ENCODE measurements at regions not wholly inside any gene's neighbourhood (a gene's known extent, or its start where the extent isn't known, plus 50 kb on each side); places are given as distances from the start of the nearest gene placed in this dataset.

DNA sequence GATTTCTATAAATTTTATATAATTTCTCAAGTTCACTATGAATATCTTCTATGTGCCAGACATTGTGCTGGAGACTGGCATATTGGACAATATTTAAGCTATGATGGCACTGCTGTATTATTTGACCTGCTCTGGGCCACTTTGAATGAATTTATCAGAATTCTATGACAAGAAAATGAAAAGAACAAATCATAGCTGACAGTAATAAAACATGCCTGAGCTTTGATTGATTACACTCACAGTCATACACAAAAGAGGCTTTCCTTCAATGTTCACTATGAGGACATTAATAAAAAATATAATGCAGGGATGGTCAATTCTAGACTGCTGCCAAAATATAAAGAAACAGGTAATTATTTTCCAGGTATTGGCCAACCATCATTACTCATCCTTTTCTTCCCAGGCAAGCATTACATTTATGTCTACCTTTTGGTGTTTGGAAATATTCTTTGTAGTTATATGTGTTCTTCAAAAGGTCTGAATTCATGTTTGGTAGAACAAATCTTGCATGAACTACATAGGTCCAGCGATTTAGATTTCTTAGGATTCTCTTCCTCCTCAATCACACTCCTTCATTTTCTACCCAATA, 81.0 kb upstream of the ALCAM start:
- no peak overlapping the region for H2BK120ac ChIP-seq (replicated peaks; ENCODE audit: low read depth, low read length)
- CTCF ChIA-PET (ENCODE audit: partially characterized antibody), result interaction anchor here (1.2 kb wide), 1 partner anchor 63 kb away, joined by 3 read pairs; no protein-coding TSS in a partner anchor
- no peak overlapping the region for H4K91ac ChIP-seq (replicated peaks; ENCODE audit: insufficient read length, low read length)
- H2AFZ ChIP-seq (ENCODE audit: low read length), result no peak overlapping the region
- no peak overlapping the region for H3K4me3 ChIP-seq (ENCODE audit: extremely low read depth in 1 of 4, insufficient read depth in 2 of 4, low read depth in 3 of 4, low read length in 4 of 4)
- no peak overlapping the region for H4K5ac ChIP-seq (ENCODE audit: insufficient read length, low read depth, low read length)
- H3K4me2 ChIP-seq (ENCODE audit: insufficient read depth in 1 of 2, low read depth in 2 of 2, low read length in 2 of 2), result no peak overlapping the region
- WGBS, 2 experiments (ENCODE audit: extremely low coverage in 1 of 2, insufficient coverage in 1 of 2, insufficient read length in 1 of 2, insufficient replicate concordance in 2 of 2, low coverage in 1 of 2, low lambda C conversion rate in 2 of 2, missing lambda C conversion rate in 1 of 2), result 94% methylated on average over 1 of the region's 1 CpG; no CpG with 5 or more reads in 1 of the 2 experiments
- H3K36me3 ChIP-seq (ENCODE audit: control insufficient read depth in 2 of 4, insufficient read depth in 4 of 4, low read length in 3 of 4), result no peaks in the 10 kb centered on the region
- no peaks in the 10 kb centered on the region for H3K79me1 ChIP-seq (ENCODE audit: low read depth, low read length)
- no peak overlapping the region for H3K4ac ChIP-seq (replicated peaks; ENCODE audit: insufficient read length, low read depth, low read length)
- H2BK12ac ChIP-seq (ENCODE audit: low read depth, low read length), result no peak overlapping the region
- no peaks in the 10 kb centered on the region for H3K4me1 ChIP-seq (replicated peaks in 1 of 4; ENCODE audit: control insufficient read depth in 3 of 4, insufficient read depth in 4 of 4, low read length in 3 of 4)
- FAIRE-seq (no peak), DNase-seq (ENCODE audit: low read depth in 1 of 2, low spot score in 2 of 2) (no peak)
- no peak overlapping the region for H4K8ac ChIP-seq (ENCODE audit: extremely low read depth, insufficient read depth, low read length)
- H3K27me3 ChIP-seq (replicated peaks in 1 of 4; ENCODE audit: control insufficient read depth in 3 of 4, extremely low read depth in 1 of 4, insufficient read depth in 3 of 4, low read length in 3 of 4), result no peaks in the 10 kb centered on the region
- H3K18ac ChIP-seq (ENCODE audit: extremely low read depth, low read length), result no peak overlapping the region
- H3K27ac ChIP-seq (ENCODE audit: low read depth, low read length), result no peak overlapping the region
- H2BK5ac ChIP-seq (ENCODE audit: low read depth, low read length), result no peak overlapping the region
- H2AK5ac ChIP-seq (ENCODE audit: low read depth, low read length), result no peak overlapping the region
- no peaks in the 10 kb centered on the region for H3K23me2 ChIP-seq (ENCODE audit: low read depth, low read length)
- H3K56ac ChIP-seq (replicated peaks; ENCODE audit: insufficient read length, low read depth, low read length), result no peak overlapping the region
- POLR2A ChIA-PET (ENCODE audit: partially characterized antibody), result no interaction called here
- no peak overlapping the region for H3K9ac ChIP-seq (replicated peaks in 1 of 4; ENCODE audit: extremely low read depth in 1 of 4, low read depth in 3 of 4, low read length in 3 of 4)
- H4K20me1 ChIP-seq (replicated peaks in 1 of 2; ENCODE audit: control insufficient read depth in 1 of 2, insufficient read depth in 2 of 2, low read length in 2 of 2), result no peaks in the 10 kb centered on the region
- no peaks in the 10 kb centered on the region for H3K9me3 ChIP-seq (ENCODE audit: insufficient read depth in 2 of 2, low read depth in 1 of 2, low read length in 1 of 2)
- no peak overlapping the region for H2BK15ac ChIP-seq (ENCODE audit: low read length)
- H3K14ac ChIP-seq (ENCODE audit: insufficient read length), result no peak overlapping the region
- H2BK20ac ChIP-seq (ENCODE audit: low read length), result no peak overlapping the region
- no peak overlapping the region for H3K23ac ChIP-seq (ENCODE audit: insufficient read length)
- H3K79me2 ChIP-seq (ENCODE audit: control insufficient read depth in 1 of 2, insufficient read depth in 2 of 2, low read length in 2 of 2), result no peaks in the 10 kb centered on the region
- TF ChIP-seq NANOG (IDR thresholded peaks at IDR 0.05; ENCODE audit: insufficient read depth, low read depth, low read length, poor library complexity, severe bottlenecking), result no peak
- TF ChIP-seq FOSL1 (IDR thresholded peaks at IDR 0.05; ENCODE audit: insufficient read depth, low read depth, low read length), result no peak
- TF ChIP-seq EP300 (IDR thresholded peaks at IDR 0.05; ENCODE audit: borderline replicate concordance in 1 of 2, low read depth in 2 of 2, low read length in 2 of 2), result no peak
- no peak for TF ChIP-seq RBBP5 (IDR thresholded peaks at IDR 0.05; ENCODE audit: borderline replicate concordance, low read depth, low read length)
- no peak for TF ChIP-seq TBP (IDR thresholded peaks at IDR 0.05; ENCODE audit: low read depth, low read length)
- no peak for TF ChIP-seq KDM5A (IDR thresholded peaks at IDR 0.05; ENCODE audit: low read length)
- no peak for TF ChIP-seq CHD1 (IDR thresholded peaks at IDR 0.05; ENCODE audit: low read depth, low read length)
- no peak for TF ChIP-seq ATF2 (IDR thresholded peaks at IDR 0.05; ENCODE audit: low read length)
- no peak for TF ChIP-seq BRCA1 (IDR thresholded peaks at IDR 0.05; ENCODE audit: low read depth, low read length)
- TF ChIP-seq SAP30 (IDR thresholded peaks at IDR 0.05; ENCODE audit: insufficient read depth, insufficient replicate concordance, low read length), result no peak
- TF ChIP-seq, protein P1, sequence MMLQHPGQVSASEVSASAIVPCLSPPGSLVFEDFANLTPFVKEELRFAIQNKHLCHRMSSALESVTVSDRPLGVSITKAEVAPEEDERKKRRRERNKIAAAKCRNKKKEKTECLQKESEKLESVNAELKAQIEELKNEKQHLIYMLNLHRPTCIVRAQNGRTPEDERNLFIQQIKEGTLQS (IDR thresholded peaks at IDR 0.05; ENCODE audit: insufficient read depth, low read depth, low read length), result no peak
